Mesothelial cell of epicardium (in vitro differentiated cells): ENCODE measurements at regions not wholly inside any gene's neighbourhood (a gene's known extent, or its start where the extent isn't known, plus 50 kb on each side); places are given as distances from the start of the nearest gene placed in this dataset.

Experiments
- DNase-seq, 2 experiments: peaks; one replicate each; pipeline ENCODE4 v3.0.0; 2021; ENCODE audit warnings: low spot score in 2 of 2; ENCODE audit not compliant: unreplicated experiment in 2 of 2
- H3K27ac Mint-ChIP-seq: 2 replicates; pipeline ENCODE4 v1.8.0; 2021; ENCODE audit warnings: mixed read lengths
- H3K27me3 Mint-ChIP-seq: 2 replicates; pipeline ENCODE4 v1.8.0; 2021; ENCODE audit warnings: low read depth, mixed read lengths
- H3K36me3 Mint-ChIP-seq: 2 replicates; pipeline ENCODE4 v1.8.0; 2021; ENCODE audit warnings: mixed read lengths
- H3K4me1 Mint-ChIP-seq: 2 replicates; pipeline ENCODE4 v1.8.0; 2021; ENCODE audit warnings: mixed read lengths
- H3K4me3 Mint-ChIP-seq: 2 replicates; pipeline ENCODE4 v1.8.0; 2021; ENCODE audit warnings: mild to moderate bottlenecking, moderate library complexity, mixed read lengths
- H3K9me3 Mint-ChIP-seq: 2 replicates; pipeline ENCODE4 v1.8.0; 2021; ENCODE audit warnings: mixed read lengths
- CTCF ChIP-seq: fragments of 200-600 bp; sonication (generic); IDR thresholded peaks from one replicate; pipeline ENCODE4 v1.5.0; 2021; ENCODE audit warnings: antibody characterized with exemption; ENCODE audit not compliant: unreplicated experiment

GRCh38 chr2:183214680-183215079 lies 90.4 kb downstream of the NUP35 start:
- Mint-ChIP-seq H3K36me3 (peaks cover 6% of the 10 kb centered on the region), H3K27ac (no peak overlapping the region)
- no peak for DNase-seq

GRCh38 chr2:183215917-183216316 lies 91.7 kb downstream of the NUP35 start:
- H3K4me1 Mint-ChIP-seq = peaks cover 3% of the 10 kb centered on the region
- DNase-seq = no peak
- H3K27ac Mint-ChIP-seq = no peak overlapping the region
- H3K36me3 Mint-ChIP-seq = no peaks in the 10 kb centered on the region
- no peak overlapping the region for H3K4me3 Mint-ChIP-seq
- TF ChIP-seq CTCF = no peak
- H3K9me3 Mint-ChIP-seq = no peaks in the 10 kb centered on the region
- H3K27me3 Mint-ChIP-seq = no peaks in the 10 kb centered on the region

More at GRCh38 chr2:183214680-183215079, 90.4 kb downstream of the NUP35 start:
- Mint-ChIP-seq H3K4me3 (no peak overlapping the region), H3K9me3 (peaks cover 6% of the 10 kb centered on the region), H3K27me3 (no peaks in the 10 kb centered on the region), H3K4me1 (peaks cover 3% of the 10 kb centered on the region)
- TF ChIP-seq CTCF = no peak

GRCh38 chr2:183219888-183220287 lies 95.6 kb downstream of the NUP35 start:
- H3K9me3 Mint-ChIP-seq = no peaks in the 10 kb centered on the region
- no peaks in the 10 kb centered on the region for H3K27me3 Mint-ChIP-seq
- TF ChIP-seq CTCF = no peak
- no peaks in the 10 kb centered on the region for H3K4me1 Mint-ChIP-seq
- H3K36me3 Mint-ChIP-seq = no peaks in the 10 kb centered on the region
- no peak overlapping the region for H3K4me3 Mint-ChIP-seq
- H3K27ac Mint-ChIP-seq = no peak overlapping the region
- no peak for DNase-seq

GRCh38 chr2:183222751-183223150 lies 98.5 kb downstream of the NUP35 start:
- H3K27me3 Mint-ChIP-seq = no peaks in the 10 kb centered on the region
- no peaks in the 10 kb centered on the region for H3K4me1 Mint-ChIP-seq
- no peak overlapping the region for H3K27ac Mint-ChIP-seq
- H3K36me3 Mint-ChIP-seq = no peaks in the 10 kb centered on the region
- DNase-seq = no peak
- TF ChIP-seq CTCF = no peak
- H3K4me3 Mint-ChIP-seq = no peak overlapping the region
- H3K9me3 Mint-ChIP-seq = no peaks in the 10 kb centered on the region

GRCh38 chr2:183224948-183225347 lies 100.7 kb downstream of the NUP35 start:
- no peaks in the 10 kb centered on the region for H3K4me1 Mint-ChIP-seq

More at GRCh38 chr2:183224948-183225347, 100.7 kb downstream of the NUP35 start:
- Mint-ChIP-seq H3K9me3 (no peaks in the 10 kb centered on the region), H3K27me3 (no peaks in the 10 kb centered on the region), H3K4me3 (no peak overlapping the region), H3K36me3 (no peaks in the 10 kb centered on the region), H3K27ac (no peak overlapping the region)
- no peak for DNase-seq
- TF ChIP-seq CTCF = no peak
